ENCODE measurements at regions not wholly inside any gene's neighbourhood (a gene's known extent, or its start where the extent isn't known, plus 50 kb on each side); places are given as distances from the start of the nearest gene placed in this dataset.

DNA sequence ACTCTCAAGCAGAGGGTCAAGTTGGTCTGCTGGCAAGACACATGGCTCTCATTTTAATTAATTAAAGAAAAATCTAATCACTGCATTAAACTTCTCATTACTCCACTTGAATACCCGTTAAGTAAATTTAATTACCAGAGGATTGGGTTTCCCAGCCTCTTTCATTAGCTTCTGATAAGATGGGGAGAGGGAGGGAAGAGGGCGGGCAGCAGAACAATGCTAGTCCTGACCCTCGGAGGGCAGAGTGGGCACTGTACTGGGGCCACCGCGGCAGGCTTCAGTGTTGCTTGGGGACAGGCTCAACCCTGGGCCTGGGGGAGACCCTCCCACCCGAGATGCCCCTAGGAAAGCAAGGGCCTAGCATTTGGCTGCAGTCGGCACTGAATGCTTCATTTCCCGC, 55.6 kb upstream of the LINGO1 start:
- TF ChIP-seq, protein P1, sequence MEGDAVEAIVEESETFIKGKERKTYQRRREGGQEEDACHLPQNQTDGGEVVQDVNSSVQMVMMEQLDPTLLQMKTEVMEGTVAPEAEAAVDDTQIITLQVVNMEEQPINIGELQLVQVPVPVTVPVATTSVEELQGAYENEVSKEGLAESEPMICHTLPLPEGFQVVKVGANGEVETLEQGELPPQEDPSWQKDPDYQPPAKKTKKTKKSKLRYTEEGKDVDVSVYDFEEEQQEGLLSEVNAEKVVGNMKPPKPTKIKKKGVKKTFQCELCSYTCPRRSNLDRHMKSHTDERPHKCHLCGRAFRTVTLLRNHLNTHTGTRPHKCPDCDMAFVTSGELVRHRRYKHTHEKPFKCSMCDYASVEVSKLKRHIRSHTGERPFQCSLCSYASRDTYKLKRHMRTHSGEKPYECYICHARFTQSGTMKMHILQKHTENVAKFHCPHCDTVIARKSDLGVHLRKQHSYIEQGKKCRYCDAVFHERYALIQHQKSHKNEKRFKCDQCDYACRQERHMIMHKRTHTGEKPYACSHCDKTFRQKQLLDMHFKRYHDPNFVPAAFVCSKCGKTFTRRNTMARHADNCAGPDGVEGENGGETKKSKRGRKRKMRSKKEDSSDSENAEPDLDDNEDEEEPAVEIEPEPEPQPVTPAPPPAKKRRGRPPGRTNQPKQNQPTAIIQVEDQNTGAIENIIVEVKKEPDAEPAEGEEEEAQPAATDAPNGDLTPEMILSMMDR (IDR thresholded peaks at IDR 0.05): no peak
- TF ChIP-seq POLR2A (IDR thresholded peaks at IDR 0.05; ENCODE audit: low read depth) (no peak), EP300 (IDR thresholded peaks at IDR 0.05) (no peak), POLR2AphosphoS5 (IDR thresholded peaks at IDR 0.05) (no peak)
